Liver (tissue), 8 donors: ENCODE measurements at regions not wholly inside any gene's neighbourhood (a gene's known extent, or its start where the extent isn't known, plus 50 kb on each side); places are given as distances from the start of the nearest gene placed in this dataset.
A peak's percentile ranks its signal among the peaks of the same experiment; 100 is the strongest.

ENCODE experiments used
- DNase-seq: peaks from one replicate; pipeline ENCODE4 v3.0.0-alpha.2; 2017; ENCODE audit warnings: low spot score
- H3K27ac ChIP-seq, 2 donors: one replicate each; pipeline ENCODE4 v1.7.0; 2013; ENCODE audit warnings: inconsistent platforms in 2 of 2, low read length in 2 of 2, control low read depth in 1 of 2, low read depth in 1 of 2, mild to moderate bottlenecking in 1 of 2
- H3K27me3 ChIP-seq, 4 donors: one replicate each; pipeline versions ENCODE4 v1.6.1 to v1.7.0; 2013; ENCODE audit warnings: low read length in 3 of 4, inconsistent platforms in 1 of 4, mild to moderate bottlenecking in 1 of 4, moderate library complexity in 1 of 4; ENCODE audit not compliant: control insufficient read depth in 4 of 4, insufficient read depth in 4 of 4
- H3K36me3 ChIP-seq, 4 donors: one replicate each; pipeline versions ENCODE4 v1.6.1 to v1.7.0; 2013; ENCODE audit warnings: low read length in 3 of 4, mild to moderate bottlenecking in 3 of 4, low read depth in 1 of 4, moderate library complexity in 1 of 4; ENCODE audit not compliant: control insufficient read depth in 4 of 4, insufficient read depth in 3 of 4
- H3K4me1 ChIP-seq, 4 donors: one replicate each; pipeline versions ENCODE4 v1.6.1 to v1.7.0; 2013; ENCODE audit warnings: low read length in 3 of 4, mild to moderate bottlenecking in 3 of 4, moderate library complexity in 1 of 4; ENCODE audit not compliant: control insufficient read depth in 4 of 4, insufficient read depth in 4 of 4
- H3K4me3 ChIP-seq, 3 donors: one replicate each; pipeline versions ENCODE4 v1.6.1 to v1.7.0; 2013; ENCODE audit warnings: low read length in 3 of 3, control low read depth in 1 of 3, low read depth in 1 of 3, mild to moderate bottlenecking in 1 of 3
- H3K9ac ChIP-seq, 2 donors: one replicate each; pipeline ENCODE4 v1.7.0; 2013; ENCODE audit warnings: low read length in 2 of 2, mild to moderate bottlenecking in 2 of 2, moderate library complexity in 2 of 2, control low read depth in 1 of 2, low read depth in 1 of 2
- H3K9me3 ChIP-seq, 4 donors: one replicate each; pipeline versions ENCODE4 v1.6.1 to v1.7.0; 2013; ENCODE audit warnings: low read length in 3 of 4; ENCODE audit not compliant: control insufficient read depth in 4 of 4
- EGR1 ChIP-seq, 2 donors: IDR thresholded peaks; 2 replicates each; pipeline ENCODE4 v1.6.1; 2016 to 2018; ENCODE audit warnings: antibody characterized with exemption in 2 of 2, low read depth in 2 of 2
- FOXA1 ChIP-seq: IDR thresholded peaks from 2 replicates; pipeline ENCODE4 v1.6.1; 2016; ENCODE audit warnings: antibody characterized with exemption
- FOXA2 ChIP-seq: IDR thresholded peaks from 2 replicates; pipeline ENCODE4 v1.6.1; 2016; ENCODE audit warnings: antibody characterized with exemption
- GABPA ChIP-seq, 2 donors: IDR thresholded peaks in 1 of 2; conservative IDR thresholded peaks in 1 of 2; 2 replicates each; pipeline ENCODE4 v1.6.1; 2016; ENCODE audit warnings: antibody characterized with exemption in 2 of 2, mild to moderate bottlenecking in 1 of 2, moderate library complexity in 1 of 2
- HNF4A ChIP-seq, 2 donors: conservative IDR thresholded peaks; 2 replicates each; pipeline ENCODE4 v1.6.1; 2016; ENCODE audit warnings: antibody characterized with exemption in 2 of 2, mild to moderate bottlenecking in 2 of 2
- HNF4G ChIP-seq: IDR thresholded peaks from 2 replicates; pipeline ENCODE4 v1.6.1; 2016; ENCODE audit warnings: antibody characterized with exemption
- JUND ChIP-seq, 2 donors: IDR thresholded peaks; 2 replicates each; pipeline ENCODE4 v1.6.1; 2016; ENCODE audit warnings: antibody characterized with exemption in 2 of 2
- NR2F2 ChIP-seq: IDR thresholded peaks from 2 replicates; pipeline ENCODE4 v1.6.1; 2016; ENCODE audit warnings: antibody characterized with exemption
- RAD21 ChIP-seq, 2 donors: IDR thresholded peaks; 2 replicates each; pipeline ENCODE4 v1.6.1; 2016; ENCODE audit warnings: antibody characterized with exemption in 2 of 2, mild to moderate bottlenecking in 2 of 2
- REST ChIP-seq: IDR thresholded peaks from 2 replicates; pipeline ENCODE4 v1.6.1; 2016; ENCODE audit warnings: antibody characterized with exemption, mild to moderate bottlenecking
- RXRA ChIP-seq, 2 donors: IDR thresholded peaks; 2 replicates each; pipeline ENCODE4 v1.6.1; 2017 to 2018; ENCODE audit warnings: antibody characterized with exemption in 2 of 2, mild to moderate bottlenecking in 1 of 2
- SP1 ChIP-seq: IDR thresholded peaks from 2 replicates; pipeline ENCODE4 v1.6.1; 2018; ENCODE audit warnings: antibody characterized with exemption, mild to moderate bottlenecking
- YY1 ChIP-seq: IDR thresholded peaks from 2 replicates; pipeline ENCODE4 v1.6.1; 2016; ENCODE audit warnings: antibody characterized with exemption, mild to moderate bottlenecking
- WGBS: extraction: QIAGEN DNeasy Blood & Tissue Kit; methylation state at CpG from one replicate; pipeline ENCODE4 v1.1.7; 2013; 5-methylcytosine and 5-hydroxymethylcytosine counted together
- TF ChIP-seq, protein P1 (sequence below): fragments of 150-350 bp; IDR thresholded peaks from 2 replicates; pipeline ENCODE4 v1.5.1; 2017; ENCODE audit warnings: improper control_type of control experiment, low read depth, low read length; ENCODE audit not compliant: missing input control
- TF ChIP-seq, protein P2 (sequence below): IDR thresholded peaks from 2 replicates; pipeline ENCODE4 v1.6.1; 2016; ENCODE audit warnings: antibody characterized with exemption
- donor health status: healthy.
- donor health status: healthy.
- donor health status: healthy.
- donor health status: healthy.
- donor health status: healthy.

DNA sequence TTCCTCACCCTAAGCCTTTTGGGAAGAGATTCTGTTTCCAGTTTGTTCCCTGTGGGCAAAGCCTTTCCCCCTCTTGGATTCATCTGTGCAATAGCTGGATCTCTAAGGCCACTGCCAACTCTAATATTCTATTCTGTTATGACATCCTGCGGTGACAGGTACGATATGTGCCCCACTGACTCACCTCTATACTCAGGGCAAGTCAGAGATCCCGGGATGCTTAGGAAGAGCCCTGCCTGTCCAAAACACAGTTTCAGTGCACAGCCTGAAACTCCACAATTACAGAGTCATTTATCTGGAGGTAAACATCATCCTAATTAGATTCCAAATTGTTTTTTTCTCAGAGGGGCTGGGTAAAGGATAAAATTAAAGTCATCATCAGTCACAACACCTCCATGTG is 190.2 kb downstream of the TFCP2L1 start (continued):
- TF ChIP-seq REST (no peak), EGR1 (IDR thresholded peaks at IDR 0.05; ENCODE audit: low read depth in 2 of 2) (no peak), FOXA2 (no peak), FOXA1 (no peak), JUND (IDR thresholded peaks at IDR 0.05) (no peak), GABPA (IDR thresholded peaks at IDR 0.05 in 1 of 2, conservative IDR thresholded peaks at IDR 0.05 in 1 of 2) (no peak), RXRA (IDR thresholded peaks at IDR 0.05) (no peak), HNF4G (no peak)

GRCh38 chr2:121095257-121096080 is 189.5 kb downstream of the TFCP2L1 start:
- no peaks in the 10 kb centered on the region for H3K27me3 ChIP-seq
- no peaks in the 10 kb centered on the region for H3K36me3 ChIP-seq
- TF ChIP-seq GABPA (IDR thresholded peaks at IDR 0.05 in 1 of 2, conservative IDR thresholded peaks at IDR 0.05 in 1 of 2) (no peak), RAD21 (IDR thresholded peaks at IDR 0.05) (peak; percentile 80 to 81), SP1 (no peak)
- TF ChIP-seq, protein P1, sequence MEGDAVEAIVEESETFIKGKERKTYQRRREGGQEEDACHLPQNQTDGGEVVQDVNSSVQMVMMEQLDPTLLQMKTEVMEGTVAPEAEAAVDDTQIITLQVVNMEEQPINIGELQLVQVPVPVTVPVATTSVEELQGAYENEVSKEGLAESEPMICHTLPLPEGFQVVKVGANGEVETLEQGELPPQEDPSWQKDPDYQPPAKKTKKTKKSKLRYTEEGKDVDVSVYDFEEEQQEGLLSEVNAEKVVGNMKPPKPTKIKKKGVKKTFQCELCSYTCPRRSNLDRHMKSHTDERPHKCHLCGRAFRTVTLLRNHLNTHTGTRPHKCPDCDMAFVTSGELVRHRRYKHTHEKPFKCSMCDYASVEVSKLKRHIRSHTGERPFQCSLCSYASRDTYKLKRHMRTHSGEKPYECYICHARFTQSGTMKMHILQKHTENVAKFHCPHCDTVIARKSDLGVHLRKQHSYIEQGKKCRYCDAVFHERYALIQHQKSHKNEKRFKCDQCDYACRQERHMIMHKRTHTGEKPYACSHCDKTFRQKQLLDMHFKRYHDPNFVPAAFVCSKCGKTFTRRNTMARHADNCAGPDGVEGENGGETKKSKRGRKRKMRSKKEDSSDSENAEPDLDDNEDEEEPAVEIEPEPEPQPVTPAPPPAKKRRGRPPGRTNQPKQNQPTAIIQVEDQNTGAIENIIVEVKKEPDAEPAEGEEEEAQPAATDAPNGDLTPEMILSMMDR, result peak; percentile 70
- no peaks in the 10 kb centered on the region for H3K9me3 ChIP-seq
- WGBS, result 29% methylated on average over 19 of the region's 19 CpGs
- peak; percentile 59 for DNase-seq
- no peak overlapping the region for H3K4me3 ChIP-seq
- H3K4me1 ChIP-seq, result no peaks in the 10 kb centered on the region
- H3K9ac ChIP-seq, result no peak overlapping the region
- no peak overlapping the region for H3K27ac ChIP-seq

- no peak overlapping the region for H3K4me3 ChIP-seq
- H3K4me1 ChIP-seq, result no peaks in the 10 kb centered on the region
- no peak for DNase-seq
- no peaks in the 10 kb centered on the region for H3K36me3 ChIP-seq
- H3K9me3 ChIP-seq, result no peaks in the 10 kb centered on the region
- H3K27me3 ChIP-seq, result no peaks in the 10 kb centered on the region
- H3K27ac ChIP-seq, result no peak overlapping the region
- 74% methylated on average over 5 of the region's 5 CpGs for WGBS
- no peak overlapping the region for H3K9ac ChIP-seq
- TF ChIP-seq FOXA1 (no peak), SP1 (no peak), REST (no peak), YY1 (no peak), HNF4A (conservative IDR thresholded peaks at IDR 0.05) (no peak), RXRA (IDR thresholded peaks at IDR 0.05) (no peak), NR2F2 (no peak), FOXA2 (no peak), RAD21 (IDR thresholded peaks at IDR 0.05) (no peak), HNF4G (no peak)
- TF ChIP-seq, protein P1, result no peak
- TF ChIP-seq, protein P2, sequence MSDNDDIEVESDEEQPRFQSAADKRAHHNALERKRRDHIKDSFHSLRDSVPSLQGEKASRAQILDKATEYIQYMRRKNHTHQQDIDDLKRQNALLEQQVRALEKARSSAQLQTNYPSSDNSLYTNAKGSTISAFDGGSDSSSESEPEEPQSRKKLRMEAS, result no peak
Measured at GRCh38 chr2:121096611-121097010, 188.4 kb downstream of the TFCP2L1 start.
